ENCODE measurements at regions not wholly inside any gene's neighbourhood (a gene's known extent, or its start where the extent isn't known, plus 50 kb on each side); places are given as distances from the start of the nearest gene placed in this dataset.
"Not testable (repeated sequence)": the region's sequence is repeated elsewhere in the genome, so short reads cannot be mapped to it uniquely, and the experiment has no call there.

- DNase-seq (ENCODE audit: low read depth), result no peak
Observed at GRCh38 chr5:2093859-2094615, 211.3 kb upstream of the IRX4 start.

DNA sequence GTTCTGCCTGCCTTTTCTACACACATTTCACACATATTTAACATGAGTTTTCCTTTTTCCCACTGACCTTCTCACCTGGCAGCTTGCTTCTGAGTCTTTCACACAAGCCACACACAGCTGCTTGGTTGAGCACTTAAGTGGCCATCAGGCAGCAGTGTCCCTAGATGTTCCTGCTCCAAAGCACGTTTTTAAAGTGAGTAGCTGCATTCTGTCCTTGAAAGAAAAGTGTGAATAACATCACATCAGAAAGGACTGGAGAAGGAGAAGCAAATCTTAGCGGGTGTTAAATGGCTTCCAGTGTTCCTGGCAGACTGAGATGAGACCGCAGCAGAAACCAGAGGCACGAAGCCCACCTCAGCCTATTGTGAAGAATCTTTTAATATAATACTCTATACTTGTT, 209.2 kb upstream of the IRX4 start:
- DNase-seq (ENCODE audit: low read depth), result no peak

DNA sequence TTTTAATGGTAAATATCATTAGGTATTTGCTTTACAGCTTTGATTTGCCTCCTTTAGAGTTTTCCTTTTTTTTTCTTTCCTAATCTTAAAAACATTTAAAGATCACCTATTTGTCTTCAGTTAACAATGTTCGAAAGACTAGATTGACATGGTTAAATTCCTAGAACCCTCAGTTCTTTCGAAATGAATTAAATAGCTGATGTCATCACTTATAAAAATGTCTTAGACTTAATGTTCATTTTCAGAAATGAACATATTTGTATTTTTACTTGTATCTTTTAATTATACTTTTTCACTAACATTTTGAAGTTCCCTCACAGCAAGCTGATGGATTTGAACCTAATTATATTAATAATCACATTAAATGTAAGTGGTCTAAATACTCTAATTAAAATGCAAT, 205.3 kb upstream of the IRX4 start:
- DNase-seq (ENCODE audit: low read depth), result no peak

GRCh38 chr5:2075365-2075764, 192.6 kb upstream of the IRX4 start:
- DNase-seq (ENCODE audit: low read depth), result no peak

DNA sequence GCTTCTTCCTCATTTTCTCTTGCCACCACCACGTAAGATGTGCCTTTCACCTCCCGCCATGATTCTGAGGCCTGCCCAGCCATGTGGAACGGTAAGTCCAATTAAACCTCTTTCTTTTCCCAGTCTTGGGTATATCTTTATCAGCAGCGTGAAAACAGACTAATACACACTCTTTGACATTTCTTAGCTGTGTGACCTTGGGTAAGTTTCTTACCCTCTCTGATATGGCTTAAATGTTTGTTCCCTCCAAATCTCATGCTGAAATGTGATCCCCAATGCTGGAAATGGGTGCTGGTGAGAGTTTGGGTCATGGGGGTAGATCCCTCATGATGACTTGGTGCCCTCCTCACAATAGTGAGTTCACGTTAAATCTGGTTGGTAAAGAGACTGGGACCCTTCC, 188.8 kb upstream of the IRX4 start:
- no peak for DNase-seq (ENCODE audit: low read depth)

DNA sequence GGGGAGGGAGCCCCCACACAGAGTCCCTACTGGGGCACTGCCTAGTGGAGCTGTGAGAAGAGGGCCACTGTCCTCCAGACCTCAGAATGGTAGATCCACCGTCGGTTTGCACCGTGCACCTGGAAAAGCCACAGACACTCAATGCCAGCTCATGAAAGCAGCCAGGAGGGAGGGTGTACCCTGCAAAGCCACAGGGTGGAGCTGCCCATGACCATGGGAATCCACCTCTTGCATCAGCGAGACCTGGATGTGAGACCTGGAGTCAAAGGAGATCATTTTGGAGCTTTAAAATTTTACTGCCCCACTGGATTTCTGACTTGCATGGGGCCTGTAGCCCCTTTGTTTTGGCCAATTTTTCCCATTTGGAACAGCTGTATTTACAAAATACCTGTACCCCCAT, 188.1 kb upstream of the IRX4 start:
- not testable (repeated sequence) for DNase-seq (ENCODE audit: low read depth)

GRCh38 chr5:2068531-2068930, 185.8 kb upstream of the IRX4 start:
- no peak for DNase-seq (ENCODE audit: low read depth)

GRCh38 chr5:2066373-2066772, 183.6 kb upstream of the IRX4 start:
- DNase-seq (ENCODE audit: low read depth), result no peak

DNA sequence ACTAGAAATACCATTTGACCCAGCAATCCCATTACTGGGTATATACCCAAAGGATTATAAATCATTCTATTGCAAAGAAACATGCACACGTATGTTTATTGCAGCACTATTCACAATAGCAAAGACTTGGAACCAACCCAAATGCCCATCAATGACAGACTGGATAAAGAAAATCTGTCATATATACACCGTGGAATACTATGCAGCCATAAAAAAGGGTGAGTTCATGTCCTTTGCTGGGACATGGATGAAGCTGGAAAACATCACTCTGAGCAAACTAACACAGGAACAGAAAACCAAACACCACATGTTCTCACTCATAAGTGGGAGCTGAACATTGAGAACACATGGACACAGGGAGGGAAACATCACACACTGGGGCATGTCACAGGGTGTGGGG, 180.7 kb upstream of the IRX4 start:
- DNase-seq (ENCODE audit: low read depth), result not testable (repeated sequence)

DNA sequence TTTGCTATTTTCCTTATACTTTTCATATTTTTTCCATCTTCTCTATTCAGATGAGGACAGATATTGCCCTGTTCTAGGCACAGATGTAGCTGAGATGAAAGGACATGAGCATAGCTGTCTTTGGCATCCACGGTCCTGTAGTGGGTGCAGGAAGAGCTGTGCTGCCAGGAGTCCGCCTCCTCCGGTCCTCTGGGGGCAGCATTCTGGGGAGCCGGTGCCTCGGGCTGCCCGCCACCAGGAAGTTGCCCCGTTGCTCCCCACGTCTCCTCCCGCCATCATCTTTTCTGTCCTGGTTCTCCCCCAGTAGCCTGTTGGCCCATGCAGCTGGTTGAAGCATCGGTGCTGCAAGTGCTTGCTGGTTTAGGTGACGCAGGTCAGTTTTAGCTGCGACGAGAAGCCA, 170.0 kb upstream of the IRX4 start:
- DNase-seq (ENCODE audit: low read depth), result no peak

DNA sequence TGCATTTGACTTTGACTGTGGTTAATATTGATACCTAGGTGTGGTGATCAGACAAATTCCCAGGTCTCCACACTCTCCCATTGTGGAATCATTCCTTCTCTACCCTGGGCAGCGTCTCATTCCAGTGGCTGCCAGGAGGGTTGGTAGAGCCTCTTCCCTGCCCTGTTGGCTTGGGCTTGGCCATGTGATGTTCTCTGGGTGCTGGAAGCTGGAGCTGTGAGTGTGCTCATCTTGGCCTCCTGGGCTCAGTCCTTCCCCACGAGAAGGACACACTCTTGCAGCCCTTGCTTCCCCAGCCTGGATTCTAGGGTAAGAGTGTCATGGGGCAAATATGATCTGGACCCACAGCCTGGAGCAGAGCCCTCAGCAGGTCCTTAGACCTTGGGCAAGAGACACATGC, 167.2 kb upstream of the IRX4 start:
- DNase-seq (ENCODE audit: low read depth), result no peak

DNA sequence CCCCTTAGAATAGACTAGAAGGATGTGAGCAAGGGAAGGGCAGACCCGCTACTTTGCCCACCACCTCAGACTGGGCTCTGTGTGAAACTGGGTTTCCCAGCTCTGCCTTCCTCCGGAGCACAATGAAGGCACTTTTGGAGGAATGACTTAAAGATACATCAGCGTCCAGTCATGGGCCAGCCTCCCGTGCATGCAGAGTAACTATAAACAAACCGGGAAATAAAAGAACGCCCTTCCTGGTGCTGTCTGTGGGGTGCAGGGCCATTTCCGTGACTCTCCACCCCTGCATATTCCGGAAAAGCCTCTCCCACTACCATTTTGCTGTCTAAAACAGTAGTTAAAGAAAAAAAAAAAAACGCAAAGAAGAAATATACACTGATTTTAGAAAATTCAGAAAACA, 165.9 kb upstream of the IRX4 start:
- DNase-seq (ENCODE audit: low read depth), result no peak

GRCh38 chr5:2047341-2047927, 164.7 kb upstream of the IRX4 start:
- no peak for DNase-seq (ENCODE audit: low read depth)

- no peak for DNase-seq (ENCODE audit: low read depth)
Observed at GRCh38 chr5:2044041-2044440, 161.3 kb upstream of the IRX4 start.

GRCh38 chr5:2039180-2039531, 156.4 kb upstream of the IRX4 start:
- DNase-seq (ENCODE audit: low read depth), result no peak

- peak; percentile 52 for DNase-seq (ENCODE audit: low read depth)
Observed at GRCh38 chr5:2038321-2039179, 155.8 kb upstream of the IRX4 start.

DNA sequence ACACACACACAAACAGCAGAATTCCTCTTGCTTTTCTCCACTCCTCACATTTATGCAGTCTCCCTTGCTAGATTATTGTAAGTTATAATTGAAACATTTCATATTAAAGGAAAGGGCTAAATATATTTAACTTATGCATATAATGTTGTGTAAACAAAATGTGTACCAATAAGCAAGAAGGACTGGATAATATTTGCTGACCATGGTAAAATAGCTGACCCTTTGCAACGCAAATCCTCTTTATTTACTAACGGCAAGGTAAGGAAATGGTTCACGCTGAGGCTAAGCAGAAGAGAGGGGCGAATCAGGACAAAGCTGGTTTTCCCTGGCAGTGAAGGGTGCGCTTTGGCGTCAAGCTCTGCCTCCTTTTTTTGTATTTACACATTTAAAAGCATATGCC, 154.2 kb upstream of the IRX4 start:
- no peak for DNase-seq (ENCODE audit: low read depth)

DNA sequence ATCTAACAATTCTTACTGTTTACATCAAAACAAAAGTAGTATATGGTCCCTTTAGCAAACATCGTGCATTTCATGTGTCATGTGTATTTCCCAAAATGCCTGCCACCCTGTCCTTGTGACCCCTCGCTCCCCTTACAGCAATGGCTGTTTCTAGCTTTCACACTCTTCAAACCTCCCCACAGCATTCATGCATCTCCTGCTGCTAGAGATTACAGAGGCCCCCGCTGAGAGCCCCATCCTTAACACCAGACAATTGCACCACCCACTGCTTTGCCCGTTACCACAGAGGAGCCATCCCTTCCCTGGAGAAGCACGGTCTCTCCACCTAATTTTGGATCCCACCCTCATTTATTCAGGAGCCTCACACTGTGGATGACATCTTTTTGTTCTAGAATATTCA, 149.7 kb upstream of the IRX4 start:
- DNase-seq (ENCODE audit: low read depth), result no peak

- no peak for DNase-seq (ENCODE audit: low read depth)
Observed at GRCh38 chr5:2031581-2031980, 148.9 kb upstream of the IRX4 start.

- DNase-seq (ENCODE audit: low read depth), result no peak
Observed at GRCh38 chr5:2030131-2030530, 147.4 kb upstream of the IRX4 start.

DNA sequence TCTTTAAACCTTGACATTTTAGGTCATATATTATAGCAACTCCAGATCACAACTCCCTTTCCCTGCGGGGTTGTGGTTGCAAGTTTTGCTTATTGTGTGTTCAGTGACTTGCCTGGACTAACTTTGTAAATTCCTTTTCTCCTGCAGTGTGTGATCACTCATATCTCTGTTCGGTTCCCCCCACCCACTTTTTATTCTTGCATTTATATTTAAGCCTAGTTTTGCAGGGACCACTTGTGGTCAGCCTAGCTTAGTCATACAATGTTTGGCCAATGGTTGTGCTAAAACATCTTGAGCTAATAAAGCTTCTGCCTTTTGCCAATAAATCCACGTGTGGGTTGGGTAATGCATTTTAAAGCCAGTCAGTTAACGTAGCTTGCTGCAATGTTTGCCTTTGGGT, 146.5 kb upstream of the IRX4 start:
- DNase-seq (ENCODE audit: low read depth), result no peak

DNA sequence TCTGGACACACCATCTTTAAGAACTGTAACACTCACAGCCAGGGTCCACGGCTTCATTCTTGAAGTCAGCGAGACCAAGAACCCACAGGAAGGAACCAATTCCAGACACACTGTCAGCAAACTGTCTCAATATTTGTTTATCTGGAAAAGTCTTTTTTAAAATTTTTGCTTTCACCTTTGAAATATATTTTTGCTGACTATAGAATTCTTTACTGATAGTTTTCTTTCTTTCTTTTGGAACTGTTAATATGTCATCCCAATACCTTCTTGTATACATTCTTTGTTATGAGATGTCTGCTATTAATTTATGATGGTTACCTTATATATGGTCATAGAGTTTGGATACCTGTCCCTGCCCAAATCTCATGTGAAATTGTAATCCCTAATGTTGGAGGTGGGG, 145.1 kb upstream of the IRX4 start:
- DNase-seq (ENCODE audit: low read depth), result no peak

DNA sequence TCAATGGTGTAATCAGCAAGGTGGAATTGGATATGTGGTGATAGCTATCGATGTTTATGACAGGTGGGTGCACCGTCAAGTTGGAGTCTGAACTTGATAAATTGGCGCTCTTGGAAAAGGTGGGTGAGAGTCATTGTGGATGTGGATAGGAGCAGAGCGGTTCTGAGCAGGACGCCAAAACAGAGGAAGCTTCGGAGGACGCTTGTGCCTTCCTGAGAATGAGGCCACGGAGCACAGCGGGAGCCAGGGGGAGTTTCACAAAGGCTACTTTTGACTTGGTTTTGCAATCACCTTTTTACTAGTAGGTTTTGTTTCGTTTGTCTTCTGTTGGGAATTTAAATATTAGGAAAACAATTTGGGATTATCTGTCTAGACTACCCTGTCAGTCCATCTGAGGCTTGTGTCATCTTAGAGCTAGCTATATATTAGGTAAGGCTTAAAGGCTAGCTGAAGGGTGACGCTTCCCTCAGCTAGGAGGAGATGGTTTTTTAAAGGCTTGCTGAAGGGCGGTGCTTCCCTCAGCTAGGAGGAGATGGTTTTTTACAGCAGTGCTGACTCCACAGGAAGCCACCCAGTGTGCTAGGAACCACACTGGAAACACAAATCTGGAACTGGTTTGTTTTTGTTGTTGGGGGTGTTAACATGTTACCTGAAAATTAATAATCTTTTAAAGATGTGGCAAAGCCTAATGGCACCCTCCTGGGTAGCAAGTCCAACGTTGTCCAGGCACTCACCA, 142.4 kb upstream of the IRX4 start:
- DNase-seq (ENCODE audit: low read depth), result no peak
